GM21576 (cell line): ENCODE measurements at regions not wholly inside any gene's neighbourhood (a gene's known extent, or its start where the extent isn't known, plus 50 kb on each side); places are given as distances from the start of the nearest gene placed in this dataset.

Source experiments
- ATAC-seq: cut with Tn5 transposase; IDR thresholded peaks from one replicate; pipeline ENCODE4 v1.9.1; 2021; ENCODE audit warnings: mild to moderate bottlenecking, moderate library complexity; ENCODE audit not compliant: unreplicated experiment

DNA sequence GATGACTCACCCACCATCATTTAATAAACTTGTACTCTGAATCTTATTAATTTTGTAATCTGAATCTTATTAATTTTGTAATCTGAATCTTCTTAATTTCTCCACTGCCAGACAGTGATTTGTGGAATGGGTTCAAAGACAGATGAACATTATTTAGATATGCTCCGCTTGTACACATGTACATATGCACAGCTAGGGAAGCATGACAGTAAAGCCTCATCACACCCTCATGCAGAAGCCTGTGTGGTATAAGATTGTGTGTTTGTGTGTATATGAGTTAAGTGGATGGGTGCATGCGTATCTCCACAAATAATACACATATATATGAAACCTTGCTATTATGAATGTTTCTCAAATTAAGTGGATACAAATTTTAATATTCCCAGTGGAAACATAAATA, 318.5 kb upstream of the SFRP2 start:
- ATAC-seq: no peak

DNA sequence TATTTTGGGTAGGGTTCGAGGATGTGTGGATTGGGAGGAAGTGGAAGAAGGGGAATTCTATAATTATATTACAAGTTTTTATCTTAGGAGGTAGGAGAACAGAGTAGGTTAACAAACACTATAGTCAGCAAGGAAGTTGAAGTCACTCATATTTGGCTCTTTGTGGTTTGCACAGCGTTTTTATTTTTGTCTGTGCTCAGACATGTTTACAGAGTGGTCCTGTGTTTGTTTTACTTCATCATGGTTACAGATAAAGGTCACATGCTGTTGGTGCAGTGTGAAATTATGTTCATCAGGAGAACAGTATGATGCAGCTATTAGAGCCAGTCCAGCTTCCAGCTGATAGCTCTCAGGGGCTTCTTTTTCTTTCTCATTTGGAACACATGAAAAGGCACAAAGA, 299.9 kb upstream of the SFRP2 start:
- no peak for ATAC-seq

DNA sequence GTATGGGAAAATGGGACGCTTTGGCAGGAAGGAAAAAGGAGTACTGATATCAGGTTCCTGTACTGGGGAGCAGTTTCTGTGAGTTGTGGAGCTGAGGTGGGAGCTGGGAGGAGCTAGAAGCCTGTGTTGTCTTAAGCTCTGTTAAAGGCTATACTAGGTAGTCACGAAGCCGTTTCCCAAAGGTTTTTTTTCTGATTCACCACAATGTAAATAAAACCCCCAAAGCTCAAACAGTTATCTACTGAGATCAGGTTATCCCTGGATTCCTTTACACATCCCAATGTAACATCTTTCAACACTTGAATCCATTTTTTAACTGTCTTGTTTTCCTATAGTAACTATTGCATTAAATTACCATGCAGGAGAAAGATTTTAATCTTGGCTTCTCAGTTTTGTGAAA, 297.4 kb upstream of the SFRP2 start:
- no peak for ATAC-seq

DNA sequence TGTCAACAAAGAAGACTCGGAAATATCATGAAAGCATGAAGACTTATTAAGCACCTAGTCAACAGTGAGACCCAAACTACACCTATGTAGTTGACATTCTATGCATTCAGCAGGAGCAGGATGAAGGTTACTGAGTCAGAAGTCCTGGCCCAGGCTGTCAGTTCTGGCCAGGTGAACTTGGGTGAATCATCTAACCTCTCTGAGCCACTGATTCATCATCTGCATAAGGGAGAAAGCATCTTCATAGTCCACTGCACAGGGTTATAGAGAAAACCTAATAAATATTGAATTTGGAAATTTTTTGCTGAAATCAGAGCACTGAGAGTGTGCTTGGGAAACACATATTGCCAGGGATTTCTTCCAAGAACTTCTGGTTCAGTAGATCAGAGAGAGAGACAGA, 296.0 kb upstream of the SFRP2 start:
- ATAC-seq: no peak

DNA sequence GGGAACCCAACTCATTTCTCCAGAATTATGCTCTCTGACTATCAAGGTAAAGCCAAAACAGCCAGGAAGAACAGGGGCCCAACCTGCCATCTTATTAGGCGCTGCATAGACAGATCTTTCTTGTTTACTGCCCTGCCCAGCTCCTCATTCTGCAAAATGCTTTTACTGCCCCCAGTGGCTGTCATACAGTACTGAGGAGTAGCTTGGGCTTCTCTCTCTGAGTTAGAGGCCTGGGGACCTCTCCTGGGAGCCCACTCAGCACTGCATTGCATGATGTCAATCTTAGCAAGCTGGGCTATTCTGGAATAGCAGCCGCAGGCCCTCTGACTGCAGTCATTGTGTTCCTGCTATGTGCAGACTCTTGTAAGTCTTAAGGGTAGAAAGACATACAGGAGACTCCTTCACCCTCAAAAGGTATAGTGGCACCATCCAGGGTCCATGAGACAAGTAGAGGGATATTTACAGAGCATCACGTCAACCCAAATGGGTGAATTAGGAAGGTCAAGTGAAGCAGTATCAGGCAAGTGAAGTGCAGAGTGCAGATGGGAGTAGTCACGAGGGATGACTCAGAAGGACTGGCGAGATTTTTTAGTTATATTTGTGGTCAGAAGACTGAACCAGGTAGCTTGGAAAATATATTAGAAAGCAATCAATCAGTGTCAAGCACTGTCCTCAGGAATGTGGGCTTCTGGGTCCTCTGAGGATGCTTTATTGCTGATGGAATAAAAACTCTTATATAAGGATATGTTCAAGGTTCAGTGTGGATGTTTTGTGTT, 294.1 kb upstream of the SFRP2 start:
- peak; percentile 52 for ATAC-seq

DNA sequence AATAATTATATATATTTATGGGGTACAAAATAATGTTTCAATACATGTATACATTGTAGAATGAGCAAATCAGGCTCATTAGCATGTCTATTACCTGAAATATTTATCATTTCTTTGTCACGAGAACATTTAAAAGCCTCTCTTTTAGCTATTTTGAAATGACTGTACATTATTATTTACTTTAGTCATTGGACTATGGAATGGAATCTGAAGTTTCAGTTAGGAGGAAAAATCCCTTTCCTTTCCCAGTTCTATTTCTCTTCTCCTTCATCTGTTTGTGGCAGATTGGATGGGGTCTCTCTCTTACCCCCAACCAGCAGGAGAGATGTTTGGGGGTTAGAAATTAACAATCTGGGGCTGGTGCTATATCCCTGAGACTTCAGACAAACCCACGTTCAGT, 292.5 kb upstream of the SFRP2 start:
- ATAC-seq: no peak

DNA sequence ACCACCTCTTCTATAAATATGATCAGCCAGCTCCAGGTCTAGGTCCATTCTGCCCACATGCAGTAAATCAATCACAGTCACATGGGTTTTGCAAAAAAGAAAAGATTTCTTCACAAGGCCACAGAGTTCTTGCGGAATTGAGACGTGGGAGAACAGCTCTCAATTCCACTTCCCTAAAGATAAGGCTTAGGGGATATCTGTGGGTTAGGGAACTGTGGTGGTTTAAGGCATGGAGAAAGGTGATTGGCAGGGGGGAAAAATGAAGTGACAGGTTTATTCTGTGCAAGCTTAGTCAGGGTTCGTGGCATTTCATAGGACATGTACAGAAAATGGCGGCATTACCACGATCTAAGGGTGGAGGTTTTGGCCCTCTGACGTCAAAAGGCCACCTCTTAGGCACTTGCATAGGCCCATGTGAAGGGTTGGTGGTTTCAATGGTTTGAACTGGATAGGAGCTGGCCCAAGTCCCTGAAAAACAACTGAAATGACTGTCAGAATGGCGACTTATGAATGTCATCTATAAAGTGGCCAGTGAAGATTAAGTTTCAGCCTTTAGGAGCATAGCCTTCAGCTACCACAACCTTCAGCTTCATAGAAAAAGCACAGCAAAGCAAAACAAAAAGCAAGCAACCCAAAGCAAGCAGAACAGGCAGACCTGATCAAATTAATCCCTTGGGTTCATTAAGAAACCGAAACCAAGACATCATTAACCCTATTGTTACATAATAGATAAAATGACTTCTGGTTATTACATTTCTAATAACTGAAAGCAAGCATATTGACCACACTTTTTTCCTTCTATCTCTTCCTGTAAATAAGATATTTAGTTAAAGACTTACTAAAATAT, 289.8 kb upstream of the SFRP2 start:
- ATAC-seq: no peak

DNA sequence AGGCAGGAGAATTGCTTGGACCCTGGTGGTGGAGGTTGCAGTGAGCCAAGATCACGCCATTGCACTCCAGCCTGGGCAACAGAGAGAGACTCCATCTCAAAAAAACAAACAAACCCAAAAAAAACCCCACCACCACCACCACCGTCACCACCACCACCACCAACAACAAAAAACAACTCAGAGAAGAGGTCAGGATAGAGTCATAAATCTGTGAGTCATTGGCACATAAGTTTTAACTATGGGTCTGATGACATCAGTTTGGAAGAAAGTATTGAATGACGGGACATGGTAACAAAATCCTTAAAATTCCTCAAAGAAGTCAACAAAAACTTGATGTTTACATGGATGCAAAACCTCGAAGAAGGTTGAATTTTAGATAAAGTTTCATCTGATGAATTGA, 288.0 kb upstream of the SFRP2 start:
- ATAC-seq: no peak

DNA sequence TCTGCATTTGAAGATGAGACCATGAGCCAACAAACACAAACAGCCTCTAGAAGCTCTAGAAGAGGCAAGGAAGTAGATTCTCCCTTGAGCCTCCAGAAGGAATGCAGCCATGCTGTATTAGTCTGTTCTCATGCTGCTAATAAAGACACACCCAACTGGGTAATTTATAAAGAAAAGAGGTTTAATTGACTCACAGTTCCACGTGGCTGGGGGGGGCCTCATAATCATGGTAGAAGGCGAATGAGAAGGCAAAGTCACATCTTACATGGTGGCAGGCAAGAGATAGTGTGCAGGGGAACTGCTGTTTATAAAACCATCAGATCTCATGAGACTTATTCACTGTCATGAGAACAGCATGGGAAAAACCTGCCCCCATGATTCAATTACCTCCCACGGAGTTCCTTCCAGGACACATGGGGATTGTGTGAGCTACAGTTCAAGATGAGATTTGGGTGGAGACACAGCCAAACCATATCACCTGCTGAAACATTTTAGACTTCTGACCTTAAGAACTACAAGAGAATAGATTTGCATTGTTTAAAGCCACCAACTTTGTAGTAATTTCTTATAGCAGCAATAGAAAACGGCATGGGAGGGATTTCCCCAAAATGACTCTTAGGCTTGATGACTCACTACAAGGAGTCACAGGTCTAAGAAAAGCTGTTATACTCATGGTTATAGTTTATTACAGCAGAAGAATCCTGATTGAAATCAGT, 284.4 kb upstream of the SFRP2 start:
- peak; percentile 56 for ATAC-seq

DNA sequence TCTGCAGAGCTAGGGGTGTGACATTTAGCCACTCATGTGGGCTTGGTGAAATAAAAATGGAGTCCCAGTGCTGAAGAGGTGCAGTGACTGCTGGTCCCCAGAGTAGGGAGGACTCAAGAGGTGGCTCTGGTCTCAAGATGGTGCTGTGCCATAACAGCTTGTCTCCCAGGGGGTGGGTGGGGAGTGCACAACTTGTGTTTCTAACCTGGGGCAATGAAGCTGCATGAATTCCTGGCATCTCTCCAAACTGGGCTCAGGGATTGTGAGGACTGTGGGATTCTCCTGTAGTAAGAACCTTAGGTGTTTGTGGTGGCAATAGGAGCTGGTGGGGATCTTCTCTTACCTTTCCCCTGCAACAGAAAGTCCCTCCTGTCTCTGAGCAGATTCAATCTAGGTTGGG, 278.9 kb upstream of the SFRP2 start:
- no peak for ATAC-seq

DNA sequence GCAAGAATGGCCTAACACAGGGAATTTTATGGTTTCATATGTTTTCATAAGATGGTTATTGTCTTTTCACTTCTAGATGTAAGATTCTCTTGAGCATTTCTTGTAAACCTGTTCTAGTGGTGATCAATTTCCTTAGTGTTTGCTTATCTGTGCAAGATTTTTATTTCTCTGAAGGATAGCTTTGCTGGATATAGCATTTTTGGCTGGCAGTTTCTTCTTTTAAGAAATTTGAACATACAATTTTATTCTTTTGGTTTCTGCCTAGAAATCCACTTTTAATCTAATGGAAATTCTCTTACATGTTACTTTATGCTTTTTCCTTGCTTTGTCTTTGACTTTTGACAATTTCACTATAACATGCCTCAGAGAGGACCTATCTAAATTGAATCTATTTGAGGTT, 276.5 kb upstream of the SFRP2 start:
- ATAC-seq: no peak

DNA sequence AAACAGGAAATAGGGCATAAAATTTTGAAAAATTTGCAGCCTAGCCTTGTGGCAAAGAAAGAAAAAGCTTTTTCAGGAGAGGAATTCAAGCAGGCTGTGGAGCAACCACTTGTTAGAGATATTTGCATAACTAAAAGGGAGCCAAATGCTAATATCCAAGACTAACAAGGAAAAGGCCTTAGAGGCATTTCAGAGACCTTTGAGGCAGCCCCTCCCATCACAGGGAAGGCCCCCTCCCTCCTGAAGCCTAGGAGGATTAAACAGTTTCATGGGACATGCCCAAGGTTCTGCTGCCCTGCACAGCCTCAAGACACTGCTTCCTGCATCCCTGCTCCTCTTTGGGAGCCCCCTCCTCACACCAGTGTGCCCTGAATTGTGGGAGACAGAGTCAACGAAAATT, 275.4 kb upstream of the SFRP2 start:
- ATAC-seq: no peak

DNA sequence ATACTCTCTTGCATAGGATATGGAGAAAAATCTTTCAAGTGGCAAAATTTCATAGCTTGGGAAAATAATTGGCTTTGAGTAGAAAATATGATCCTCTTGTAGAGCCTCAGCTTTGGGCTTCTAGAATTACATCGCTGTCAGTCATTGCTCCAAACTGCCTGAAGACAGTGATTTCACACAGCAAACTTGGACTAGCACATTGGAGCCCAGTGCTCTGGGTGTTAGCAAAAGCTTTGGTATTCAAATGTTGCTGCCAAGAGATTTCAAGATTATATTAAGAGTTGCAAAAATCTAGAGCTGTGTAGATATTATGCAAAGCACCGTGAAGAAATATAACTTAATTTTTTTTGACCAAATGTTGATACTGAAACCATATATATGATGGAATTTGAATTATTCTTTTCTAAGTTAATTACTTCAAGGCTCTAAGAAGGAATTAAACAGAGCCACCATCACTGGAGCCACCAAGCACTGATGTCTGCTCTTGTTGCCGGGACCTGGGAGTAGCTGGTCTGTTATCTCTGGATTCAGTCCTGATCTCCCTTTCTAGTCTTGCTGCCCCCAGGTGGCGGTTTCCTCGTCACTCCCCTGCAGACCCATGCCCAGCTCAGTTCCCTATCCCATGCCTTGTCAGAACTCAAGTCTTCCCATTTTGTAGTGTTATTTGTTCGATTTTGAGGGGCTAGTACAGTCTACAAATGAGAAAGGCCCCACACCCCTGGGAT, 260.7 kb upstream of the SFRP2 start:
- no peak for ATAC-seq

DNA sequence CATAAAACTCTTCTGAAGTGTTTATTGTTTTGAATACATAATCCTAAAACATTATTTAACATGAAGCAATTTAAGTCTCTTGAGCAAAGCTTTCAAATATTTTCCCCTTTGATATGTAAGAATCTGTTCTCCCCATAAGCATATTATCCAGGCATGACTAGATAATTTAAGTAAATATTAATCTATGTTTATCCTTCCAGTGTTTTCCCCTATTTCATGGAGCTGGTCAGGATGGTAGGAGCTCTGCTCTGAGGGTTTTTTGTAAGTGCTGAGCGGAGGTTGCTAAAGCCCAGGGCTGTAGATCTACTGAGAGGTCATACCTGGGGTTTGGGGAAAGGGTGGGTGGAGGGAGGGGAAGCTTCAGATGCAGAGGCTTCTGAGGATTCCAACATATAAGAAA, 258.9 kb upstream of the SFRP2 start:
- ATAC-seq: no peak

DNA sequence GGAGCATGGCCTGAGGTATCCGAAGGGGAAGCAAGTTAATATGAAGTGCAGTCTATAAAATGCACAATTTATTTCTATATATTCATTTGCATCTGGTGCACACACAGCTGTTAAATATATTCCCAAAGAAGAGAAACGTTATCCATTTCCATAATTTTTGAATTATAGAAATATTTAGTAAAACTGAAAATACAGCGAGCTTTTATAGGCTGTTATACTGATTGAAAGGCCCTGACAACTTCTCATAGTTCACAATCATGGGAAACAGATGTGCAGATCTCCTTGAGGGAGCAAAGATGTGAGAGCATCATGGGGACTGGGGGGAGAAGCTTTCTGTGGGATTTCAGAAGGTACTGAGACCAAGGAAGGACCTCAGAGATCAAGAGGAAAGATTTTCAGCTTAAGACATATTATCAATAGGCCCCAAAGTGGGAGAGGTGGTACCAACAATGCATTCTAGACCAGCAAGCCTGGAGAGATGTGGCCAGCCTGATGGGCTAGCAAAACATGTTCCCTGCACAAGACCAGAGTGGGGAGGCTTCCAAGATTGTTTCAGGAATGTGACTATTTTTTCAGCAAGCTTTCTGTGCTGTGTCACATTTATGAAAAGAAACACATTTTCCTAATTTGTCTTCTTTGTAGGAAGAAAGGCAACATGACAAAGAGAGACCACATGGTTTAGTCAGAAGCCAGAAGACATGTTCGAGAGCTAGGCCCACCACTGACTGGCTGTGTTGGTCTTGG, 256.0 kb upstream of the SFRP2 start:
- ATAC-seq: no peak

DNA sequence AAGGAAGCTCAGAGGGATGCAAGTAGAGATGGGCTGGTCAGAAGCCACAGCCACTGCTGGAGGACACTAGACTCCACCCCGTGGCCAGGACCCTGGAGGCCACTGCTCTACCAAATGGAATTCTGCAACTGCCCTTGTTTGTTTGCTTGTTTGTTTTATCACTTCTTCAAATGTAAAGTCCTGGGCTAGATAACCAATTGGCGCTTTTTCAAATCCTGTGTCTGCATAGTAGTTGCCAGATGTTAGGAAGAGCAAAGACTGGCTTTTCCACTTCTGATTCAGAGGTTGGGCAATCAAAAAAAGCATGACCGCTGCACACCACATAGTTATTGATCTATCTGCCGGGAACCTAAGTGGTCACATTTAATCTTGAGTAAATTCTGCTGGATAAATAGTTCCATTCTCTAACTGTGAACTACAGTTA, 255.2 kb upstream of the SFRP2 start:
- ATAC-seq: no peak

DNA sequence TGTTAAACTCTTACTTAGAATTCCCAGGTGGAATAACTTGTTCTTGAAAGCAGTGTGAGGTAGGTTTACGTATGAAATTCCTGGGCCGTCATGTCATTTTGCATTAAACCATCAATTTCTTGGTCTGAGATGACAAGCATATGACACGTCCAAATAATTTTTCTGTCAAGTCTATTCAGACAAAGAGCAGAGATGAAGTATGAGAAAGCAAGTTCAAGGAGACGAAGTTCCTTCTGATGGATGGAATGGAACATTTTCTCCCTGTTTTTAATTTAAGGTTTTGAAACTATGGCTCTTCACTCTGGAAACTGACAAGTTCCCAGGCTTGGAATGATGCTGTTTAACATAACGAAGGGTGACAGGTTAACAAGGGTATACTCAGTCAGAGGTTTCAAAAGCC, 252.8 kb upstream of the SFRP2 start:
- ATAC-seq: no peak

DNA sequence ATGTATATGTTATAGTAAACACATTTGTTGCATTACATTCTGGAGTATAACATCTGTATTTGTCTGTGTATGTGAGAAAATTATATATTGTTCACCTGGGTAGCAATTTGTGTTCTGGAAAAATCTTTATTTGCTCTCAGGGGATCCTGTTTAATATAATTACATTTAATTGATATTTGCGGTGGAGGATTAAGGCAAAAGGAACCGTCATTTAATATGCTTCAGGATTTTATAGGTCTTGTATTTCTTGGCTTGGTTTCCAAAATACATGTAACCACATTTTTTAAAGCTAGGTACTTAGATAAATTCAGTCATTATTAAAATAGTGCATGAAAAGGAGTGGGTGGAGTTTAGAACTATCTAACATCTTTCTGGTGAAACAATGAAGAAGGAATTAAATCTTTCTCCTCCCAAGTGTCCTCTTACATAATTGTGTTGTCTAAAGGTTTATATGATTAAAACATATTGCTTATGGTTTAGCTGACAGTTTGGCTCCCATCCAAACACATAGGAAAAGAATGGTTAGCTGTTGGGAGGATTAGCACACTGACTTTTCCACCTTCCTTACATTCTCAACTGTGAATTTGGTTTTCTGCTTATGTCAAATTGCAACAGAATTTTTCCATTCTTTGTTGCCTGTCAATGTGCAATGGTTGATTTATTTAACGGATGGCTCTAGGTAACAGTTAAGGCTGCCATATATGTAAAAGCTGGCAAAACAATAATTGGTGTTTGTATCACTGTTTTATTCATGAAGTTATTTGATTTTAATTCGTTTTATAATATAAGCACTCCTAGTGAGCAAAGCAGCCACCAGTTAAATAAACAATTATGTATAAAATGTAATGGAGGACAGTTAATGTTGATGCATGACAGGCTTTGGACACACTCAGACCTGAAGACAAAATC, 250.8 kb upstream of the SFRP2 start:
- ATAC-seq: no peak

DNA sequence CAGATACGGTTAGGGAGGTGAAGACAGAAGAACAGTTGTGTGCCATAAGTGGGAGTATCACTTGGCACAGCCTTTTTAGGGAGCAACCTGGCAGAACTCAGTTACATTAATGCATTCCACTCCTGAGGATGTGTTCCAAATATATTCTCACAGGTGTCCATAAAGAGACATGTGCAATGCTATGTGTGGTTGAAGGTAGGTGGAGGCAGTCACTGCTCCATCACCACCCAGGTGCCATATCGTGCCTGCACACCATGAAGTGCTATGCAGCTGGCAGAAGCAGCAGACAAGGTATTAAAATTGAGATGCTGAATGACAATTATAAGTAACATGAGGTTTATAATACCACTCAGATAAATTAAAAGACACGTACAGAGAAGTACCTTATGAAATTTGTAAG, 248.0 kb upstream of the SFRP2 start:
- no peak for ATAC-seq
